ENCODE measurements at regions not wholly inside any gene's neighbourhood (a gene's known extent, or its start where the extent isn't known, plus 50 kb on each side); places are given as distances from the start of the nearest gene placed in this dataset.

DNA sequence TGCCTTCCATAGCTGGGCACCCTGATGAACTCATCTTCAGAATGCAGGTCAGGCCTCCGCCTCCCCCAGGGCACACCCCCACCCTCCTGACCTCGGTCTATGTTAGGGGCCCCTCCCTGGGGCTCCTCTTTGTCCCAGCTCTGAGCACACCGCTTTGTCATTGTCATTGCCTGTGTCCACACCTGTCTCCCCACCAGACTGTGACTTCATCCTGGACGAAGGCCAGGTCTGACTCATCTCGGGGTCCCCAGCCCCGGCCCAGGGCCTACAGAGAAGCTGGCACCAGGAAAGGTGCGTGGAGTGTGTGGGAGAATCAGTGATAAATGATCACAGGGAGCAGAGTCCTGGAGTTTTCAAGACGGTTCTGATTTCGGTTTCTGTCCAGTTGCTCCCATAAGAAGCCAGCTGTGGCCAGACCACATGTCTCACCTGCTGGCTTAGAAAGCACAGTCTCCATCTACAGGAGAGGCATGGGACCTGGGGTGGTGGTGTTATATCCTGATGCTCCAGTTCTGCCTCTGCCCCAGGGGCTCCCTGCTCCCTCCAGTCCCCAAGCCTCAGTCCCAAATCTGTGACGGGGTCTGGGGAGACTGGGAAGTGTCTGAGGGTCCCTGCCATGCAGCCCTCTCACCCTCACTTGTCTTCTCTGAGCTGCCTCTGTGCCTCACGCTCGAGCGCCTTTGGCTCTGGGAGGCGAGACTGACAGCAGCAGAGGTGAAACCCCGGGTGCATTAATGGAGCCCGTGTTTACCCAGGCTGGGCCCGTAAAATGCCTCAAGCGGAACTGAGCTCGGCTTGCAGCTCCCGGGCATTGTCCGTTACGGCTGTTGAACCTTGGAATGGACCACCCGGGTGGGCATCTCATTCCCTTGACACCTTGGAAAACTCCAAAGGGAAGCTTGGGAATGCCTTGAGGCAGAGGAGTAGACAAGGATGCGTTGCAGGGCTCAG, 85.5 kb upstream of the WNT11 start:
- no peak overlapping the region for H3K27ac ChIP-seq (replicated peaks in 1 of 4)
- WGBS, result 71% methylated on average over 17 of the region's 24 CpGs
- H3K27me3 ChIP-seq, result no peaks in the 10 kb centered on the region
- intact Hi-C loops (cut with DNase I), result no loop called here
- TF ChIP-seq EP300 (IDR thresholded peaks at IDR 0.05), result no peak
- TF ChIP-seq POLR2A (IDR thresholded peaks at IDR 0.05; ENCODE audit: low read depth), result no peak
- TF ChIP-seq, protein P1, sequence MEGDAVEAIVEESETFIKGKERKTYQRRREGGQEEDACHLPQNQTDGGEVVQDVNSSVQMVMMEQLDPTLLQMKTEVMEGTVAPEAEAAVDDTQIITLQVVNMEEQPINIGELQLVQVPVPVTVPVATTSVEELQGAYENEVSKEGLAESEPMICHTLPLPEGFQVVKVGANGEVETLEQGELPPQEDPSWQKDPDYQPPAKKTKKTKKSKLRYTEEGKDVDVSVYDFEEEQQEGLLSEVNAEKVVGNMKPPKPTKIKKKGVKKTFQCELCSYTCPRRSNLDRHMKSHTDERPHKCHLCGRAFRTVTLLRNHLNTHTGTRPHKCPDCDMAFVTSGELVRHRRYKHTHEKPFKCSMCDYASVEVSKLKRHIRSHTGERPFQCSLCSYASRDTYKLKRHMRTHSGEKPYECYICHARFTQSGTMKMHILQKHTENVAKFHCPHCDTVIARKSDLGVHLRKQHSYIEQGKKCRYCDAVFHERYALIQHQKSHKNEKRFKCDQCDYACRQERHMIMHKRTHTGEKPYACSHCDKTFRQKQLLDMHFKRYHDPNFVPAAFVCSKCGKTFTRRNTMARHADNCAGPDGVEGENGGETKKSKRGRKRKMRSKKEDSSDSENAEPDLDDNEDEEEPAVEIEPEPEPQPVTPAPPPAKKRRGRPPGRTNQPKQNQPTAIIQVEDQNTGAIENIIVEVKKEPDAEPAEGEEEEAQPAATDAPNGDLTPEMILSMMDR (IDR thresholded peaks at IDR 0.05), result no peak
- no peak for TF ChIP-seq POLR2AphosphoS5 (IDR thresholded peaks at IDR 0.05)
- no peaks in the 10 kb centered on the region for H3K9me3 ChIP-seq
- H3K4me3 ChIP-seq, result no peak overlapping the region
- DNase-seq (ENCODE audit: extremely low spot score), result no peak
- H3K36me3 ChIP-seq, result no peaks in the 10 kb centered on the region
- H3K4me1 ChIP-seq, result no peaks in the 10 kb centered on the region

DNA sequence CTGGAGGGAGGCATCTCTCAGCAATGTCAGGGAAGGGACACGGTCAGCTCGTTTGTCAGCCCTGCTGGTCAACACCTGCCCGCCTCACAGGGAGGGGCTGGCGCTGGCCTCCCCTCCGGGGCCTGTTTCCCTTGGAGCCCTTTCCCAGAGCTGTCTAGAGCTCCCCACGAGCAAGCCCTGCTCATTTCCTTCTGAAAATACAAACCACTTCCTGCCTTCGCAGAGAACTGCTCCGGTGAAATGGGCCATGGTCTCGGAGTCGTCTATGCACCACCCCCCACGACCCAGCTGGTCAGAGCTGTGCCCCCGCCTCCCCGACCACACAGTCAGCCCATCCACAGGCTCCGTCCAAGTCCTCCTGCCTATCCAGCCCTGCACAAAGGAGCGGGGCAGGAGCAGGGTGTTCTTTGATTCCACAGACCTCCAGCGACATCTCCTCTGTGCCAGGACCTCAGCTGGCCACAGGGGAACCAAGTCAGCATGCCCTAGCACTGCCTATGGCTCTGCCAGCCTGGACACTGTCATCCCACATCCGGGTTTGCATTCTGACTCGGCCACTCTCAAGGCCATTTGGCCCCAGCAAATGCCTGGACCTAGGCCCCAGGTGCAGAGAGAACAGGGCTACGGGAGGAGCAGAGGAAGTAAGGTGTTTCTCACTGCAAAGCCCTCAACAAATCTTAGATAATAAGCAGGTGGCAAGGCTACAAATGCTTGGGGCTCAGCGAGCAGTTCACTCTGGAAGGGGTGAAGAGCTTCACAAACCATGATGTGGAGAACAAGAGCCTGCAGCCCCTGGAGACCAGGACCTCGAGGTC, 82.1 kb upstream of the WNT11 start:
- 67% methylated on average over 18 of the region's 21 CpGs for whole genome bisulfite sequencing
- DNase-seq (ENCODE audit: extremely low spot score), result no peak

DNA sequence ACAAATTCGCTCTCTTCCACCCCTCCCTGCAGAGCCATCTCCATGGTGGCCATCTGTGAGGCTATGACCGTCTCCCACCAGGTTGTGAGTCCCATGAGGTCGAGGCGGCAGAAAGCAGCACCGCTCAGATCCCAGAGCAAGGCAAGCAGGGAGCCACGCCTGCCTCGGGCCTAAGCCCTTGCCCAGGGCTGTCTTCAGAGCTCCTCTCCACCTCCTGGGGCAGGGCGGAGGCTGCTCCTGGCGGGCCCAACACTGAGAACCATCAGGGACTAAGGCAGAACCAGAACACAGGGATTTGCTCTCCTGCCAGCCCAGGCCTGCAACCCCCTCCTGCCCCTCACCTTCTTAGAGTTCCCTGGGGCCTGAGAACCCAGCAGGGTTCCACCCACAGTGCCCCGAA, 80.9 kb upstream of the WNT11 start:
- no peak overlapping the region for H3K27ac ChIP-seq (replicated peaks in 1 of 4)
- no peak overlapping the region for H3K4me3 ChIP-seq
- H3K27me3 ChIP-seq, result no peaks in the 10 kb centered on the region
- intact Hi-C loops (cut with DNase I), result no loop called here
- H3K4me1 ChIP-seq, result no peaks in the 10 kb centered on the region
- H3K9me3 ChIP-seq, result no peaks in the 10 kb centered on the region
- DNase-seq (ENCODE audit: extremely low spot score), result no peak
- no peaks in the 10 kb centered on the region for H3K36me3 ChIP-seq
- WGBS, result 87% methylated on average over 8 of the region's 10 CpGs
- TF ChIP-seq, protein P1 (IDR thresholded peaks at IDR 0.05), result no peak
- TF ChIP-seq POLR2AphosphoS5 (IDR thresholded peaks at IDR 0.05) (no peak), EP300 (IDR thresholded peaks at IDR 0.05) (no peak), POLR2A (IDR thresholded peaks at IDR 0.05; ENCODE audit: low read depth) (no peak)

More for the DNA sequence above, 82.1 kb upstream of the WNT11 start:
- H3K27me3 ChIP-seq, result no peaks in the 10 kb centered on the region
- no peak overlapping the region for H3K4me3 ChIP-seq
- TF ChIP-seq POLR2A (IDR thresholded peaks at IDR 0.05; ENCODE audit: low read depth), result no peak
- no peak for TF ChIP-seq EP300 (IDR thresholded peaks at IDR 0.05)
- TF ChIP-seq POLR2AphosphoS5 (IDR thresholded peaks at IDR 0.05), result no peak
- TF ChIP-seq, protein P1 (IDR thresholded peaks at IDR 0.05), result no peak
- H3K9me3 ChIP-seq, result no peaks in the 10 kb centered on the region
- H3K36me3 ChIP-seq, result no peaks in the 10 kb centered on the region
- intact Hi-C loops (cut with DNase I), result no loop called here
- H3K27ac ChIP-seq (replicated peaks in 1 of 4), result no peak overlapping the region
- no peaks in the 10 kb centered on the region for H3K4me1 ChIP-seq

DNA sequence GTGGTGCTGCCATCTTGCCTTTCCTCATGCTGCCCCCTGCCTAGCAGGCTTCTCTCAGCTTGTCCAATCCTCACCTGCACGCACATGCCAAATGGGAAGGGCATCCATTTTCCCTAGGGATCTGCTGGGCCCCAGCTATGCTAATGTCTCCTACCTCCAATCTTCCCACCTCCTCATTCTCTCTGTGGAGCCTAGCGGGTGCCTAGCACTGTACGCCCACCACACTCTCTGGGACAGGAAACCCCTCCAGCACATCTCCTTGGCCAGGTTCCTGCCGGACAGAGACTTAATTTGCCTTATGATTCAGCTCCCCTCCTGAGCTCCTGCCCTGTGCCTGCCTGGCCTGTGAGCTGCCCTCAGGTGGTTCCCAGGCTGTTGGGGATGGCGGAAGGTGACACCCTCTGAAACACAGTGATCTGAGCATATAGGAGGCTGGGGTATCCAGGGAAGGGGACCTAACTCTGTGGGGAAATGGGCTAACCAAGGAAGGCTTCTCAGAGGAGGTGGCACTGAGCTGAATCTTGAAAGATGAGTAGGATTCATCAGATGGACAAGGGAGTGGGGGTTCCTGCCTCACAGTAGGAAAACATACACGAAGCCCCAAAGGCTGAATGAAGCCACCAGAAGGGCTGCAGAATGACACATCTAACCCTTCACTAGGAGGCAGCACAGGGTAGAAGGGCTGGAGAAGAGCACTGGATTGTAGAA, 79.2 kb upstream of the WNT11 start:
- Histone ChIP-seq H3K4me1 (no peaks in the 10 kb centered on the region), H3K27ac (replicated peaks in 1 of 4) (no peak overlapping the region), H3K27me3 (no peaks in the 10 kb centered on the region), H3K4me3 (no peak overlapping the region), H3K9me3 (no peaks in the 10 kb centered on the region), H3K36me3 (no peaks in the 10 kb centered on the region)
- intact Hi-C loops (cut with DNase I), result no loop called here
- TF ChIP-seq EP300 (IDR thresholded peaks at IDR 0.05) (no peak), POLR2AphosphoS5 (IDR thresholded peaks at IDR 0.05) (no peak), POLR2A (IDR thresholded peaks at IDR 0.05; ENCODE audit: low read depth) (no peak)
- TF ChIP-seq, protein P1 (IDR thresholded peaks at IDR 0.05), result no peak
- WGBS, result 94% methylated on average over 6 of the region's 6 CpGs
- no peak for DNase-seq (ENCODE audit: extremely low spot score)
